CD1c-positive myeloid dendritic cell (primary cell): ENCODE measurements at regions not wholly inside any gene's neighbourhood (a gene's known extent, or its start where the extent isn't known, plus 50 kb on each side); places are given as distances from the start of the nearest gene placed in this dataset.
"Not testable (repeated sequence)": the region's sequence is repeated elsewhere in the genome, so short reads cannot be mapped to it uniquely, and the experiment has no call there.

Experiments used
- DNase-seq: peaks from one replicate; pipeline ENCODE4 v3.0.0-alpha.2; 2016; ENCODE audit errors: extremely low spot score

- no peak for DNase-seq
These were observed 696.9 kb upstream of the FBXO33 start for GRCh38 chr14:40129159-40129558.

DNA sequence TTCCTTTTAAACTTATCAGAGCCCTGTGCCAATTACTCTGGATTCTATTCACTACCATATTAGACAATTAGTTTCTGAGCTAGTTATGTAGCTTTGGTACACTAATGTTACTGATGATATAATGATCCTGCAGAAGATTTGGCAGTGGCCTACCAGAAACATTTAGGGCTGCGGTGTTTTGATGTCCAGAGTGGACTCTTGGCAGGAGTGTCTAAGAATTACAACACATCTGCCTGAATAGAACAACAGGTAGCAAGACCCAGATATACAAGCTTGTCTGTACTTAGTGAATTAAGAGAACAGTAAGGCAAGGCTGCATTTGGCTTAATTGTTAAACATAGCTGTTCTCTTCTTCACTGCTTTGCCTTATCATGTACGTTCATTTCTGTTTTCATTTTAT is 691.6 kb upstream of the FBXO33 start:
- no peak for DNase-seq

GRCh38 chr14:40122968-40123648 is 690.9 kb upstream of the FBXO33 start:
- DNase-seq = no peak

DNA sequence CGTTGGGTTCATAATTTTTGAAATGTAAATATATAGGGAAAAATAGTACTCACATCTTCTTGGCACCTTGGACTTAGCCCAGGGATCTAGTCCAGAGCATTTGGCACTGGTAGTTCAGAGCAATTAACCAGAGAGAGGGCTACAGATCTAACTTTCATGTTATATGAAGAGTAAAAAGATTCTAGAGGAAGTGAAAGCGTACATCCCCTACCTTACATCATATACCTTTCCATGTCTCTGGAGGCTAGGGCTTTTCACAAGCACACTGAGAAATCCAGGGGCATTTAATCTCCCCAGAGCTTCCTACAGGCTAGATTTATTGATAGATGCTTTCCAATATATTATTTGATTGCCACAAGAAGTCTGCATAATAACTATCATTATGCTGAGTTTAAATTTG is 687.5 kb upstream of the FBXO33 start:
- no peak for DNase-seq

DNA sequence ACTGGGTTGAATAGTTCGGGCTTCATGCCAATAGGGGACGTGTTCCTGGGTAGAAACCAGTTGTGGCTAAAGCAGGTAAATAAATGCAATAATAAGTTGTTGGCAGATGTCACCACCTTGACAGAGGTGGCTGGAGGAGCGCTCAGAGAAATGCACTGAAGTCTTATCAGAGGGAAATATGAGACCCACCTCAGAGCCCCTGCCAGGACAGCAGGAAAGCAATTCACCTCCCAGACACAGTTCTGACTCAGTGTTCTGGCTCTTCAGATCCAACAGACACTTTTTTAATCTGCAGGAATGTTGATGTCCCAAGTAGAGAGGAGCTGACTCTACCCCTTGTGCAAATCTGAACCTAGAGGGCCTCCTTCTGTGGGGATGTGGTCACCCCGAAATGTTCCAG is 687.1 kb upstream of the FBXO33 start:
- no peak for DNase-seq

- no peak for DNase-seq
These were observed 683.4 kb upstream of the FBXO33 start for GRCh38 chr14:40115583-40115982.

DNA sequence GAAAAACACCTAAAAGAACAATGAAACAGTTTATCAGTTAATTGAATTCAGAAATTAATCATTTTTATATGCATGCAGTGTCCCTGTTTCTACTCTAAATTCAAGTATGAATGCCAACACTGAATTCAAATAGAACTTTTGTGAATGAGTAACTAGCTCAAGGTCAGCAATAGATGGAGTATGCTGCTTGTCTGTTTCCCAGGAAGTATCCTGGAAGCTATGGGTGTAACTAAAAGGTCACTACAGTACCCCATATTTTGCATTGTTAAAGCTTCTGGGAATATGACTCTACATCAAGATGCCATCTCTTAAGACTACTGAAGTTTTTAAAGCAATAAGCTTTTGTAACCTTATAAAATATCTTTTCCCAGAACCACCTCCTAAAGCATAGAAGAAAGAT is 681.4 kb upstream of the FBXO33 start:
- no peak for DNase-seq

- DNase-seq = no peak
These were observed 668.4 kb upstream of the FBXO33 start for GRCh38 chr14:40100544-40101196.

DNA sequence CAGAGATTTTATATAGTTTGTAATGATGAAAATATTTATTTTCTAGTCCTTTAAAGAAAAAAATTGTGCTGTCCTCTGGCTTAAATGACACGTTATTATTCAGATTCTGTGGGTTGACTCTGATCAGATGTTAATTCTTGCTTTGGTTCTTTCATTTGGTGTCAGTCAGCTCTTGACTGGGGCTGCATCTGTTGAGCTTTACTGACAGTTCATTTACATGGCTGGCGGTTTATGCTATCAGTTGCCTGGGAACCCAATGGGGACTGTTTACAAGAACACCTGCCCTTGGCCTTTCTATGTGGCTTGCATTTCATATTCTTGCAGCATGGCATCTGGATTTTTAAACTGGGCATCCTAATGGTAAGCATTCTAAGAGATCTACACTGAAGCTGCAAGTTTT is 667.1 kb upstream of the FBXO33 start:
- DNase-seq = no peak

DNA sequence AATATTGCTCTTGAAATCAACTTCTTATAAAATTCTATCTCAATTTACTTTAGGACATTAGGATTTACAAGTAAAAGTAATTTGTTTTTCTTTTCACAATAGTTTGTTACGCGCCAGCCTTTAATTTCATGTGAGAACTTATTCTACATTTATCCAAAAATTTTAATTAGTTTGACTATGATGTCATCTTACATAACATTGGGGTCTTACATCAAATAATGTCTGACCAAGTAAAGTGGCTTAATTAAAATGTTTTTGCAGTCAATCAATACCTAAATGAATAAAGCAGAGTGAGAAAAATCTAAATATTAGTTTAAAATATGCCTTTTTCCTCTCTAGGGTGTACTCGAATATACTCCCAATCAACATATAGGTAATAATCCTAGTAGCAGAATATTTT is 666.2 kb upstream of the FBXO33 start:
- no peak for DNase-seq

DNA sequence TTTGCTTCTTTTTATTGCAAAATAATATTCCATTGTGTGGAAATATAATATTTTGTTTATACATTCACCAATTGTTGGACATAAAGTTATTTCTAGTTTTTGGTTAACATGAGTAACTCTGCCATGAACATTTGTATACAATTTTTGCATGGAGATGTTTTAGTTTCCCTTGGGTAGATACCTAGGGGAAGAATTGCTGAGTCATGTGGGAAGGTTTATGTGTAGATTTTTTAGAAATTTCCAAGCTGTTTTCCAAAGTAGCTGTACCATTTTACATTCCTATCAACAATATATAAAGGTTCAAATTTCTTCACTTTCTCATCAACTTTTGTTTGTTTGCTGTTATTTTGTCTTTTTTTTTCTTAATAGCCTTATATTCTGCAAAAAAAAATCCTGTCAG is 664.7 kb upstream of the FBXO33 start:
- DNase-seq = no peak

DNA sequence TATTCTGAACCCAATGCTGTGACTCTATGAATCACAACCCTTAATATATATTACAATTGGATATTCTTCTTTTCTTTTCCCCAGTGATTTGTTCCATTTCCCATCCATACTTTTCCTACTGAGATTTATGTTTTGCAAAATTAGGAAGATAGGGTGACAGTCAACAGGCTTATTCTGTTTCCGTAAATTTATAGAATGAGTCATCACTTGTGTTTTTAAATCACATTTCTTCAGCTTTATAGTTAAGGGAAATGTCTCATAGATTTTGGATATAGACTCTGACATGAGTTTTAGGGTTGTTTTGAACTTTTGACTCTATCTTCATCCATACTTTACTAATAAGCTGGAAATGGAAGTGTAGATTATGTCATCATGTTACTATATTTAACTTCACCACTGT is 661.6 kb upstream of the FBXO33 start:
- no peak for DNase-seq

DNA sequence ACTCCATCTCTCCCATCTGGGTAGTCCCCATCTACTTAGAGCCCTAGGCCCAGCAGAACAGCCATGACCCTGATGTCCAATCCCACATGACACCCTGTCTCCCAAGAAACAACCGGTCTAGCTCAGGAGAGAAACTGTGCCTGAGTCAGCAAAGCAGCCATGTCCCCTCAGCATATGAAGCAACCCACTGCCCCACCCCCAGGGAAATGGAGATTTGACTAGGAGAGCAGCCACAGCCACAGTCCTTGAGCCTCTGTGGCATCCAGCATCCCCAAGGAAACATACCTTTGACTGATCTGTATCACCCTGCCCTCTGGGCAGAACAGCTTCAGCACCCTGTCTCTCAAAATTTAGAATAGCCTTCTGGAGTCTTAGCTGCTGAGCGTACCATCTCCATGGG is 641.9 kb upstream of the FBXO33 start:
- DNase-seq = no peak

DNA sequence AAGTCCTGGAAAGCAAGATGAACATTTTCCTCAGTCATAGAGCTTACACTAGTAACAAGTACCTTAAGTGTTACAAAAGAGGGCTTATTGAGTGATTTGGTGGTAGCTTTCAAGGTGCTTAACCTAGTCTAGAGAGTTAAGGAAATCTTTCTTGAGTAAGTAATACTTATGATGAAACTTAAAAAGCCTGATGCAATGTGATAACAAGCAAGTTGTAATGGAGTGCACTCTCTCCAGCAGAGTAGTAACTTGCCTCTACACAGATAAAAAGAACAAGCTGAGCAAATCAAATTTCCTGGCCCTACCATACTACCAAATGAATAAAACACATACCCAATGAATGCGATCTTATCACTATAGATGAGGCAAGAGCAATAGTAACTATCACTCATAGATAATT is 639.9 kb upstream of the FBXO33 start:
- DNase-seq = no peak

- no peak for DNase-seq
These were observed 627.0 kb upstream of the FBXO33 start for GRCh38 chr14:40058901-40059897.

GRCh38 chr14:40053416-40053815 is 621.2 kb upstream of the FBXO33 start:
- no peak for DNase-seq

- DNase-seq = no peak
These were observed 596.8 kb upstream of the FBXO33 start for GRCh38 chr14:40028991-40029390.

DNA sequence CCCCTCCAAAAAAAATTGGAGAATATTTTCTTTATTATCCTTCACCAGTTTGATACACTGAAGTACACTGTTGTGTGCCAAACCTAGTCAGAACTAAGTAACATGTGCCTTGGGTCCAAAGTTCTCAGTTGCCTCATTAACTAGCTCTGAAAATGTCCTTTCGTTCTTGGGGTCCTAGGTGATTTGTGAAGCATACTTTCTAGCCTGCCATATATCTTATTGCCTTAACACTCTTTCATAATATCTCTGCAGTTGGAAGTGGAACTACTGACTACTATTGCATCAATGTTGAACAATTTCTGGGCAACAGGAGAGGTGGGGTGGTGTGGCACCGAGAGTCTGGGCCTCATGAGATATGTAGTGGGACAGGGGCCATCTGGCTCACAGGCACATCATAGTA is 592.9 kb upstream of the FBXO33 start:
- no peak for DNase-seq

DNA sequence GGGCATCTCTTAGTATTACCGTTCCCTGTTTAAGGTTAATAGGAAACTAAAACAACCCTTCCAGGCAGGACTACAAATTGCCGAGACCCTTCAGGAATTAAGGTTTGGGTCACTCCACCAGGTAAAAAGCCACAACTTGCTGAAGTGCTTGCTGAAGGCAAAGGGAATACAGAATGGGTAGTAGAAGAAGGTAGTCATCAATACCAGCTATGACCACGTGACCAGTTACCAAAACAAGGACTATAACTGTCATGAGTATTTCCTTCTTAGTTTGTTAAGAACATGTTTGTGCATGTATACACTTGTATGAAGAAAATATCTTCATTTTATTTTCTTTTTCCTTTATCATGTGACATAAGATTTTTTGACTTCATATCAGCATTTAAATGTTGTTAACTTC is 578.7 kb upstream of the FBXO33 start:
- DNase-seq = no peak

DNA sequence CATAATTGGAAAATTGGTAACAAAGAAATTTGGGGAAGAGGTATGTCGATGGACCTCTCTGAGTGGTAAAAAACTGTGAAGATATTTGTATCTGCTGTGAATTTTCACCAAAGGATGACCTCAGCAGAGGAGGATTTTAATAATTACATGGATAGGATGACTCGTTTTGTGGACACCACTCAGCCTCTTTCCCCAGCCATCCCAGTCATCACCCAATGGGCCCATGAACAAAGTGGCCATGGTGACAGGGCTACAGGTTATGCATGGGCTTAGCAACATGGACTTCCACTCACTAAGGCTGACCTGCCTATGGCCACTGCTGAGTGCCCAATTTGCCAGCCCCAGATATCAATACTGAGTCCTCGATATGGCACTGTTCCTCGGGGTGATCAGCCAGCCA is 577.5 kb upstream of the FBXO33 start:
- no peak for DNase-seq

- DNase-seq = not testable (repeated sequence)
These were observed 576.1 kb upstream of the FBXO33 start for GRCh38 chr14:40008345-40008744.

- no peak for DNase-seq
These were observed 572.8 kb upstream of the FBXO33 start for GRCh38 chr14:40004871-40005500.
